Gastroesophageal sphincter (tissue), 4 donors: ENCODE measurements at regions not wholly inside any gene's neighbourhood (a gene's known extent, or its start where the extent isn't known, plus 50 kb on each side); places are given as distances from the start of the nearest gene placed in this dataset.
A peak's percentile ranks its signal among the peaks of the same experiment; 100 is the strongest.

ENCODE experiments used
- ATAC-seq: fragments of 150-250 bp; one replicate; pipeline ENCODE4 v1.9.1; 2016; ENCODE audit warnings: mild to moderate bottlenecking, moderate library complexity
- H3K27ac ChIP-seq, 4 donors: fragments of 200-600 bp; sonication (generic) in 3 of 4; 1 replicate in 3 of 4; 2 replicates in 1 of 4; pipeline ENCODE4 v1.5.1; 2016 to 2019
- H3K27me3 ChIP-seq: fragments of 200-600 bp; sonication (generic); one replicate; pipeline ENCODE4 v1.5.1; 2019
- H3K36me3 ChIP-seq, 2 donors: fragments of 200-600 bp; sonication (generic); one replicate each; pipeline ENCODE4 v1.5.1; 2019; ENCODE audit warnings: control low read depth in 1 of 2
- H3K4me1 ChIP-seq, 3 donors: fragments of 200-600 bp; sonication (generic); 1 replicate in 2 of 3; 2 replicates in 1 of 3; pipeline ENCODE4 v1.5.1; 2016 to 2019; ENCODE audit warnings: control low read depth in 2 of 3
- H3K4me3 ChIP-seq, 2 donors: fragments of 200-600 bp; sonication (generic); one replicate each; pipeline ENCODE4 v1.5.1; 2019; ENCODE audit warnings: mild to moderate bottlenecking in 1 of 2, moderate library complexity in 1 of 2
- H3K9me3 ChIP-seq, 3 donors: fragments of 200-600 bp; sonication (generic); one replicate each; pipeline ENCODE4 v1.5.1; 2017 to 2019; ENCODE audit warnings: control low read depth in 2 of 3
- EP300 ChIP-seq: sonication (generic); formaldehyde crosslinking; IDR thresholded peaks from one replicate; pipeline ENCODE4 v1.6.1; 2017; ENCODE audit warnings: antibody characterized with exemption, mild to moderate bottlenecking
- POLR2A ChIP-seq, 2 donors: fragments of 450-650 bp; IDR thresholded peaks; one replicate each; pipeline ENCODE4 v1.6.1; 2017; ENCODE audit warnings: antibody characterized with exemption in 2 of 2, mild to moderate bottlenecking in 2 of 2, moderate library complexity in 1 of 2
- POLR2AphosphoS5 ChIP-seq: sonication (generic); formaldehyde crosslinking; IDR thresholded peaks from one replicate; pipeline ENCODE4 v1.6.1; 2017; ENCODE audit warnings: antibody characterized with exemption
- WGBS, 2 donors: methylation state at CpG; one replicate each; pipeline ENCODE4 v1.1.5; 2018; ENCODE audit warnings: low coverage in 1 of 2; 5-methylcytosine and 5-hydroxymethylcytosine counted together
- TF ChIP-seq, protein P1 (sequence below), 4 experiments: fragments of 200-600 bp in 2 of 4; fragments of 450-650 bp in 2 of 4; sonication (generic) in 1 of 4; IDR thresholded peaks; one replicate each; pipeline ENCODE4 v1.5.1; 2017 to 2019; ENCODE audit warnings: antibody characterized with exemption in 4 of 4, mild to moderate bottlenecking in 2 of 4, moderate library complexity in 2 of 4

GRCh38 chr13:50334944-50335343 lies 319.7 kb downstream of the KCNRG start:
- peaks cover 0 to 4% (median 0%) of the 10 kb centered on the region in 3 donors for H3K4me1 ChIP-seq
- H3K4me3 ChIP-seq = no peak overlapping the region
- ATAC-seq = no peak
- WGBS, 2 donors = 88 to 90% methylated on average over 4 to 5 of the region's 5 CpGs
- no peaks in the 10 kb centered on the region for H3K27me3 ChIP-seq
- no peaks in the 10 kb centered on the region for H3K9me3 ChIP-seq
- TF ChIP-seq, protein P1, sequence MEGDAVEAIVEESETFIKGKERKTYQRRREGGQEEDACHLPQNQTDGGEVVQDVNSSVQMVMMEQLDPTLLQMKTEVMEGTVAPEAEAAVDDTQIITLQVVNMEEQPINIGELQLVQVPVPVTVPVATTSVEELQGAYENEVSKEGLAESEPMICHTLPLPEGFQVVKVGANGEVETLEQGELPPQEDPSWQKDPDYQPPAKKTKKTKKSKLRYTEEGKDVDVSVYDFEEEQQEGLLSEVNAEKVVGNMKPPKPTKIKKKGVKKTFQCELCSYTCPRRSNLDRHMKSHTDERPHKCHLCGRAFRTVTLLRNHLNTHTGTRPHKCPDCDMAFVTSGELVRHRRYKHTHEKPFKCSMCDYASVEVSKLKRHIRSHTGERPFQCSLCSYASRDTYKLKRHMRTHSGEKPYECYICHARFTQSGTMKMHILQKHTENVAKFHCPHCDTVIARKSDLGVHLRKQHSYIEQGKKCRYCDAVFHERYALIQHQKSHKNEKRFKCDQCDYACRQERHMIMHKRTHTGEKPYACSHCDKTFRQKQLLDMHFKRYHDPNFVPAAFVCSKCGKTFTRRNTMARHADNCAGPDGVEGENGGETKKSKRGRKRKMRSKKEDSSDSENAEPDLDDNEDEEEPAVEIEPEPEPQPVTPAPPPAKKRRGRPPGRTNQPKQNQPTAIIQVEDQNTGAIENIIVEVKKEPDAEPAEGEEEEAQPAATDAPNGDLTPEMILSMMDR (IDR thresholded peaks at IDR 0.05) = no peak
- no peak for TF ChIP-seq POLR2AphosphoS5
- TF ChIP-seq EP300 = no peak
- no peak overlapping the region for H3K27ac ChIP-seq
- no peaks in the 10 kb centered on the region for H3K36me3 ChIP-seq

DNA sequence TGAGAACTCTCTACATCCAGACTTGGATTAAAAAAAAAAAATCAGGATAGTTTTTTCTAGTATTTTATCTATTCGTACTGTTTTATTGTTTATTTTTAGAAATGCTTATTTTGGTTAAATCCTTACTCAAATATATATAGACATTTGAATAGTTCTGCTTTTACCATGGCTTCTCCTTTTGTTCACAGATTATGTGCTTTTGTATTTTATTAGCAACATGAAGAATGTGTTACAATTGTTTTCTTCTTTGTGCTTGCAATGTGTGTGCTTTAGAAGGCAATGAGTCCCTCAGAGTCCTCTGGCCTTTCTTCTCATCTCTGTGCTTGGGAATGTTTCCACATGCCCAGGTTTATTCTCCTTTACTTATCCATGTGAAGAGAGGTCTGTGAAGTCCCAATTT lies 324.0 kb downstream of the KCNRG start:
- 62 to 70% methylated on average over 1 of the region's 1 CpG for WGBS, 2 donors
- Histone ChIP-seq H3K4me1 (peaks cover 0 to 12% (median 0%) of the 10 kb centered on the region in 3 donors), H3K36me3 (no peaks in the 10 kb centered on the region), H3K4me3 (no peak overlapping the region), H3K27ac (no peak overlapping the region), H3K9me3 (no peaks in the 10 kb centered on the region), H3K27me3 (no peaks in the 10 kb centered on the region)
- TF ChIP-seq, protein P1 (IDR thresholded peaks at IDR 0.05) = no peak
- TF ChIP-seq POLR2A (IDR thresholded peaks at IDR 0.05) (no peak), EP300 (no peak), POLR2AphosphoS5 (no peak)
- ATAC-seq = no peak

GRCh38 chr13:50340146-50340545 lies 324.9 kb downstream of the KCNRG start:
- no peak overlapping the region for H3K4me3 ChIP-seq
- ATAC-seq = no peak
- TF ChIP-seq POLR2AphosphoS5 (no peak), EP300 (no peak), POLR2A (IDR thresholded peaks at IDR 0.05) (no peak)
- TF ChIP-seq, protein P1 (IDR thresholded peaks at IDR 0.05) = no peak
- no peaks in the 10 kb centered on the region for H3K36me3 ChIP-seq
- no peak overlapping the region for H3K27ac ChIP-seq
- H3K4me1 ChIP-seq = peaks cover 0 to 12% (median 0%) of the 10 kb centered on the region in 3 donors
- WGBS, 2 donors = 71 to 100% methylated on average over 1 to 3 of the region's 4 CpGs
- no peaks in the 10 kb centered on the region for H3K27me3 ChIP-seq
- no peaks in the 10 kb centered on the region for H3K9me3 ChIP-seq

GRCh38 chr13:50340551-50341287 lies 325.5 kb downstream of the KCNRG start:
- H3K27me3 ChIP-seq = no peaks in the 10 kb centered on the region
- peaks cover 0 to 12% (median 0%) of the 10 kb centered on the region in 3 donors for H3K4me1 ChIP-seq
- 65 to 77% methylated on average over 5 to 11 of the region's 17 CpGs for WGBS, 2 donors
- no peaks in the 10 kb centered on the region for H3K36me3 ChIP-seq
- H3K9me3 ChIP-seq = no peaks in the 10 kb centered on the region
- H3K27ac ChIP-seq = no peak overlapping the region
- TF ChIP-seq EP300 (no peak), POLR2AphosphoS5 (no peak), POLR2A (IDR thresholded peaks at IDR 0.05) (no peak)
- TF ChIP-seq, protein P1 (IDR thresholded peaks at IDR 0.05) = no peak
- no peak overlapping the region for H3K4me3 ChIP-seq
- peak; percentile 62 for ATAC-seq

- 92 to 95% methylated on average over 2 of the region's 2 CpGs for WGBS, 2 donors
- Histone ChIP-seq H3K27ac (no peak overlapping the region), H3K4me1 (peaks cover 0 to 12% (median 0%) of the 10 kb centered on the region in 3 donors), H3K9me3 (no peaks in the 10 kb centered on the region), H3K27me3 (no peaks in the 10 kb centered on the region), H3K4me3 (no peak overlapping the region), H3K36me3 (no peaks in the 10 kb centered on the region)
- TF ChIP-seq POLR2AphosphoS5 (no peak), POLR2A (IDR thresholded peaks at IDR 0.05) (no peak), EP300 (no peak)
- TF ChIP-seq, protein P1 (IDR thresholded peaks at IDR 0.05) = no peak
- ATAC-seq = no peak
Observed at GRCh38 chr13:50341526-50341925, 326.3 kb downstream of the KCNRG start.
